ENCODE measurements at regions not wholly inside any gene's neighbourhood (a gene's known extent, or its start where the extent isn't known, plus 50 kb on each side); places are given as distances from the start of the nearest gene placed in this dataset.

DNA sequence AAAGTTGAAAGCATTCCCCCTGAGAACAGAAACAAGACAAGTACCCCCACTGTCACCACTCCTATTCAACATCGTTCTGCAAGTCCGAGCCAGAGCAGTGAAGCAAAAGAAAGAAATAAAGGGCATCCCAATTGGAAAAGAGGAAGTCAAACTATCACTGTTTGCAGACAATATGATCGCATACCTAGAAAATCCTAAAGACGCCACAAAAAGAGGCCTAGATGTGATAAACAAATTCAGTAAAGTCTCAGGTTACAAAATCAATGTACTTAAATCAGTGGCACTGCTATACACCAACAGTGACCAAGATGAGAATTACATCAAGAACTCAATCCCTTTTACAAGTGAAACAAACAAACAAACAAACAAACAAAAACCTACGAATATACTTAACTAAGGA is 87.7 kb upstream of the COCH start:
- Histone ChIP-seq H3K36me3 (ENCODE audit: control insufficient read depth, insufficient read depth, low read length) (no peaks in the 10 kb centered on the region), H4K20me1 (replicated peaks; ENCODE audit: control insufficient read depth, insufficient read depth, low read length) (no peaks in the 10 kb centered on the region), H3K9me3 (replicated peaks; ENCODE audit: control insufficient read depth, insufficient read depth, low read depth, low read length) (no peaks in the 10 kb centered on the region), H3K4me1 (replicated peaks in 1 of 2; ENCODE audit: control insufficient read depth in 2 of 2, insufficient read depth in 2 of 2, low read length in 2 of 2) (no peaks in the 10 kb centered on the region), H3K9ac (ENCODE audit: insufficient read depth in 1 of 2, low read depth in 2 of 2, low read length in 2 of 2) (no peak overlapping the region), H3K27ac (ENCODE audit: extremely low read depth, low read depth, low read length) (no peak overlapping the region), H3K4me2 (ENCODE audit: insufficient read depth, low read length) (no peak overlapping the region), H3K4me3 (no peak overlapping the region), H3K9me1 (ENCODE audit: control insufficient read depth, insufficient read depth, low read length) (no peaks in the 10 kb centered on the region), H3K79me2 (ENCODE audit: control insufficient read depth, insufficient read depth, low read length) (no peaks in the 10 kb centered on the region), H2AFZ (ENCODE audit: low read depth, low read length) (no peak overlapping the region), H3K27me3 (ENCODE audit: control insufficient read depth in 2 of 2, insufficient read depth in 2 of 2, low read length in 2 of 2) (no peaks in the 10 kb centered on the region)
- intact Hi-C loops (cut with micrococcal nuclease) (no loop called here), in situ Hi-C loops (cut with MboI) (no loop called here)
- ATAC-seq (no peak), DNase-seq (ENCODE audit: extremely low read depth in 1 of 4, low spot score in 3 of 4) (no peak), FAIRE-seq (no peak)
- ChIA-PET CTCF (ENCODE audit: low intra/inter-chr PET ratio) (no interaction called here), POLR2A (interaction anchor here (0.5 kb wide), 1 partner anchor 403 kb away, joined by 3 read pairs; no protein-coding TSS in a partner anchor)
- no TSS peak for BruUV-seq (replicated peaks)
- WGBS (ENCODE audit: insufficient coverage, low coverage, missing lambda C conversion rate), result 12% methylated on average over 5 of the region's 5 CpGs
- peak; percentile 52 for TF ChIP-seq TEAD4 (IDR thresholded peaks at IDR 0.05; ENCODE audit: low read length)
- no peak for TF ChIP-seq TEAD4 (CRISPR knock-in tag; IDR thresholded peaks at IDR 0.05; ENCODE audit: borderline replicate concordance)
- TF ChIP-seq, protein P1, sequence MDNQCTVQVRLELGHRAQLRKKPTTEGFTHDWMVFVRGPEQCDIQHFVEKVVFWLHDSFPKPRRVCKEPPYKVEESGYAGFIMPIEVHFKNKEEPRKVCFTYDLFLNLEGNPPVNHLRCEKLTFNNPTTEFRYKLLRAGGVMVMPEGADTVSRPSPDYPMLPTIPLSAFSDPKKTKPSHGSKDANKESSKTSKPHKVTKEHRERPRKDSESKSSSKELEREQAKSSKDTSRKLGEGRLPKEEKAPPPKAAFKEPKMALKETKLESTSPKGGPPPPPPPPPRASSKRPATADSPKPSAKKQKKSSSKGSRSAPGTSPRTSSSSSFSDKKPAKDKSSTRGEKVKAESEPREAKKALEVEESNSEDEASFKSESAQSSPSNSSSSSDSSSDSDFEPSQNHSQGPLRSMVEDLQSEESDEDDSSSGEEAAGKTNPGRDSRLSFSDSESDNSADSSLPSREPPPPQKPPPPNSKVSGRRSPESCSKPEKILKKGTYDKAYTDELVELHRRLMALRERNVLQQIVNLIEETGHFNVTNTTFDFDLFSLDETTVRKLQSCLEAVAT (IDR thresholded peaks at IDR 0.05), result no peak
- TF ChIP-seq CHD2 (IDR thresholded peaks at IDR 0.05; ENCODE audit: low read depth, low read length), result no peak
- no peak for TF ChIP-seq MTA3 (IDR thresholded peaks at IDR 0.05; ENCODE audit: borderline replicate concordance)
- TF ChIP-seq, protein P2, sequence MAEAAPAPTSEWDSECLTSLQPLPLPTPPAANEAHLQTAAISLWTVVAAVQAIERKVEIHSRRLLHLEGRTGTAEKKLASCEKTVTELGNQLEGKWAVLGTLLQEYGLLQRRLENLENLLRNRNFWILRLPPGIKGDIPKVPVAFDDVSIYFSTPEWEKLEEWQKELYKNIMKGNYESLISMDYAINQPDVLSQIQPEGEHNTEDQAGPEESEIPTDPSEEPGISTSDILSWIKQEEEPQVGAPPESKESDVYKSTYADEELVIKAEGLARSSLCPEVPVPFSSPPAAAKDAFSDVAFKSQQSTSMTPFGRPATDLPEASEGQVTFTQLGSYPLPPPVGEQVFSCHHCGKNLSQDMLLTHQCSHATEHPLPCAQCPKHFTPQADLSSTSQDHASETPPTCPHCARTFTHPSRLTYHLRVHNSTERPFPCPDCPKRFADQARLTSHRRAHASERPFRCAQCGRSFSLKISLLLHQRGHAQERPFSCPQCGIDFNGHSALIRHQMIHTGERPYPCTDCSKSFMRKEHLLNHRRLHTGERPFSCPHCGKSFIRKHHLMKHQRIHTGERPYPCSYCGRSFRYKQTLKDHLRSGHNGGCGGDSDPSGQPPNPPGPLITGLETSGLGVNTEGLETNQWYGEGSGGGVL (CRISPR knock-in tag; IDR thresholded peaks at IDR 0.05), result no peak
- peak; percentile 76; the same call in 1 of the 2 replicates for TF ChIP-seq HDAC2 (IDR thresholded peaks at IDR 0.05)
- TF ChIP-seq ZFX (CRISPR knock-in tag; IDR thresholded peaks at IDR 0.05), result no peak
- TF ChIP-seq FOXP1 (CRISPR knock-in tag; IDR thresholded peaks at IDR 0.05), result no peak
- no peak for TF ChIP-seq CBFB (CRISPR knock-in tag; IDR thresholded peaks at IDR 0.05)
- TF ChIP-seq RCOR1 (IDR thresholded peaks at IDR 0.05; ENCODE audit: borderline replicate concordance in 1 of 2, low read depth in 2 of 2, low read length in 2 of 2), result peak in 1 of 2 experiments; percentile 52; a peak in 2 of 4 replicates
- no peak for TF ChIP-seq BRF1 (IDR thresholded peaks at IDR 0.05; ENCODE audit: borderline replicate concordance, extremely low read depth, insufficient read length)
- TF ChIP-seq ZFPM2 (CRISPR knock-in tag; IDR thresholded peaks at IDR 0.05), result no peak
- no peak for TF ChIP-seq KAT8 (IDR thresholded peaks at IDR 0.05; ENCODE audit: low read depth)
- TF ChIP-seq BDP1 (IDR thresholded peaks at IDR 0.05; ENCODE audit: insufficient read depth, insufficient read length), result no peak
- TF ChIP-seq ZEB2 (IDR thresholded peaks at IDR 0.05), result no peak
- no peak for TF ChIP-seq CREBBP (IDR thresholded peaks at IDR 0.05; ENCODE audit: low read depth, low read length)
- 0 out of 2 replicates have a peak, but pooled peaks have one; percentile 30 for TF ChIP-seq TCF3 (CRISPR knock-in tag; IDR thresholded peaks at IDR 0.05)
- no peak for TF ChIP-seq EWSR1 (IDR thresholded peaks at IDR 0.05; ENCODE audit: borderline replicate concordance, low read depth, partially characterized antibody)
- no peak for TF ChIP-seq NFIX (CRISPR knock-in tag; IDR thresholded peaks at IDR 0.05; ENCODE audit: low read depth)
- TF ChIP-seq TRIM24 (IDR thresholded peaks at IDR 0.05), result no peak
- peak in 1 of 2 experiments; percentile 66; a peak in 1 of 4 replicates for TF ChIP-seq HDAC1 (IDR thresholded peaks at IDR 0.05)
- TF ChIP-seq SIN3B (IDR thresholded peaks at IDR 0.05; ENCODE audit: low read depth), result no peak
- TF ChIP-seq ZKSCAN1 (IDR thresholded peaks at IDR 0.05; ENCODE audit: low read depth, low read length), result no peak
- TF ChIP-seq TAL1 (IDR thresholded peaks at IDR 0.05), result no peak
- TF ChIP-seq CSDE1 (IDR thresholded peaks at IDR 0.05), result no peak
